ENCODE measurements at regions not wholly inside any gene's neighbourhood (a gene's known extent, or its start where the extent isn't known, plus 50 kb on each side); places are given as distances from the start of the nearest gene placed in this dataset.

- TF ChIP-seq, protein P1, sequence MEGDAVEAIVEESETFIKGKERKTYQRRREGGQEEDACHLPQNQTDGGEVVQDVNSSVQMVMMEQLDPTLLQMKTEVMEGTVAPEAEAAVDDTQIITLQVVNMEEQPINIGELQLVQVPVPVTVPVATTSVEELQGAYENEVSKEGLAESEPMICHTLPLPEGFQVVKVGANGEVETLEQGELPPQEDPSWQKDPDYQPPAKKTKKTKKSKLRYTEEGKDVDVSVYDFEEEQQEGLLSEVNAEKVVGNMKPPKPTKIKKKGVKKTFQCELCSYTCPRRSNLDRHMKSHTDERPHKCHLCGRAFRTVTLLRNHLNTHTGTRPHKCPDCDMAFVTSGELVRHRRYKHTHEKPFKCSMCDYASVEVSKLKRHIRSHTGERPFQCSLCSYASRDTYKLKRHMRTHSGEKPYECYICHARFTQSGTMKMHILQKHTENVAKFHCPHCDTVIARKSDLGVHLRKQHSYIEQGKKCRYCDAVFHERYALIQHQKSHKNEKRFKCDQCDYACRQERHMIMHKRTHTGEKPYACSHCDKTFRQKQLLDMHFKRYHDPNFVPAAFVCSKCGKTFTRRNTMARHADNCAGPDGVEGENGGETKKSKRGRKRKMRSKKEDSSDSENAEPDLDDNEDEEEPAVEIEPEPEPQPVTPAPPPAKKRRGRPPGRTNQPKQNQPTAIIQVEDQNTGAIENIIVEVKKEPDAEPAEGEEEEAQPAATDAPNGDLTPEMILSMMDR (IDR thresholded peaks at IDR 0.05): no peak
- no peak for TF ChIP-seq POLR2A (IDR thresholded peaks at IDR 0.05)
These were observed 224.5 kb upstream of the NFIA start for GRCh38 chr1:60857851-60858250.
